ENCODE measurements at regions not wholly inside any gene's neighbourhood (a gene's known extent, or its start where the extent isn't known, plus 50 kb on each side); places are given as distances from the start of the nearest gene placed in this dataset.
"Not testable (repeated sequence)": the region's sequence is repeated elsewhere in the genome, so short reads cannot be mapped to it uniquely, and the experiment has no call there.

DNA sequence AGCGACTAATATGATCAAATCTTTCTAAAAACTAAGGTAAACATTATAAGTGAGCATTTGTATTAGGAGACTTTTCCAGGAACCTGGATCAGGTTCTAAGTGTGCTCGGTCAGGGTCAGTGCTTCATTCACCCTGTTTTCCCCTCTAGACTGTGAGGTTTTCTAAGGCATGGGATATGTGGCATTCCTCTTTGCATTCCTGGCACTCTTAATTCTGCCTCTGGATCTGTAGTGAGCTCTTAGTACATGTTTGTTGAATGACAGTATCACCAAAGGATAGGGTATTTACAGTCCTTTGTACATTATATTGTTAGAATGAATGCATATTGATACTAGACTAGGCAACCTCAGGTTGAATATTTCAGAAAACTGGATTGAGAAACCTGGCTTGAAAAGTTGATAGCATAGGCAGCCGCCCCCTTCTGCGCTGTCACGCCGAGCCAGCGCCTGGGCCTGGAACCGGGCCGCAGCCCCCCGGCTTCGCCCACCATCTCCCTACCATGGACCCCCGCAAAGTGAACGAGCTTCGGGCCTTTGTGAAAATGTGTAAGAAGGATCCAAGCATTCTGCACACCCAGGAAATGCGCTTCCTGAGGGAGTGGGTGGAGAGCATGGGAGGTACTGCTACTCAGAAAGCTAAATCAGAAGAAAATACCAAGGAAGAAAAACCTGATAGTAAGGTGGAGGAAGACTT lies 156.5 kb downstream of the KCNRG start:
- H3K4me3 Mint-ChIP-seq: no peak overlapping the region
- CTCF ChIA-PET: no interaction called here

DNA sequence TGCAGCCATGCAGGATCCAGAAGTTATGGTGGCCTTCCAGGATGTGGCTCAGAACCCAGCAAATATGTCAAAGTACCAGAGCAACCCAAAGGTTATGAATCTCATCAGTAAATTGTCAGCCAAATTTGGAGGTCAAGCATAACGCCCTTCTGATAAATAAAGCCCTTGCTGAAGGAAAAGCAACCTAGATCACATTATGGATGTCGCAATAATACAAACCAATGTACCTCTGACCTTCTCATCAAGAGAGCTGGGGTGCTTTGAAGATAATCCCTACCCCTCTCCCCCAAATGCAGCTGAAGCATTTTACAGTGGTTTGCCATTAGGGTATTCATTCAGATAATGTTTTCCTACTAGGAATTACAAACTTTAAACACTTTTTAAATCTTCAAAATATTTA lies 157.8 kb downstream of the KCNRG start:
- H3K36me3 Mint-ChIP-seq (ENCODE audit: low read depth); DNase-seq; H3K27me3 Mint-ChIP-seq; ATAC-seq; CTCF ChIA-PET; H3K27ac Mint-ChIP-seq; H3K4me1 Mint-ChIP-seq (ENCODE audit: low read depth); intact Hi-C loops (cut with micrococcal nuclease); POLR2A ChIA-PET; H3K9me3 Mint-ChIP-seq; H3K4me3 Mint-ChIP-seq: not testable (repeated sequence)

More for the DNA sequence above, 156.5 kb downstream of the KCNRG start:
- POLR2A ChIA-PET: no interaction called here
- Mint-ChIP-seq H3K4me1 (ENCODE audit: low read depth) (peaks cover 9% of the 10 kb centered on the region), H3K36me3 (ENCODE audit: low read depth) (no peaks in the 10 kb centered on the region), H3K9me3 (no peaks in the 10 kb centered on the region), H3K27ac (no peak overlapping the region), H3K27me3 (peaks cover 1% of the 10 kb centered on the region)
- no peak for ATAC-seq
- intact Hi-C loops (cut with micrococcal nuclease): no loop called here
- no peak for DNase-seq
- TF ChIP-seq, protein P1, sequence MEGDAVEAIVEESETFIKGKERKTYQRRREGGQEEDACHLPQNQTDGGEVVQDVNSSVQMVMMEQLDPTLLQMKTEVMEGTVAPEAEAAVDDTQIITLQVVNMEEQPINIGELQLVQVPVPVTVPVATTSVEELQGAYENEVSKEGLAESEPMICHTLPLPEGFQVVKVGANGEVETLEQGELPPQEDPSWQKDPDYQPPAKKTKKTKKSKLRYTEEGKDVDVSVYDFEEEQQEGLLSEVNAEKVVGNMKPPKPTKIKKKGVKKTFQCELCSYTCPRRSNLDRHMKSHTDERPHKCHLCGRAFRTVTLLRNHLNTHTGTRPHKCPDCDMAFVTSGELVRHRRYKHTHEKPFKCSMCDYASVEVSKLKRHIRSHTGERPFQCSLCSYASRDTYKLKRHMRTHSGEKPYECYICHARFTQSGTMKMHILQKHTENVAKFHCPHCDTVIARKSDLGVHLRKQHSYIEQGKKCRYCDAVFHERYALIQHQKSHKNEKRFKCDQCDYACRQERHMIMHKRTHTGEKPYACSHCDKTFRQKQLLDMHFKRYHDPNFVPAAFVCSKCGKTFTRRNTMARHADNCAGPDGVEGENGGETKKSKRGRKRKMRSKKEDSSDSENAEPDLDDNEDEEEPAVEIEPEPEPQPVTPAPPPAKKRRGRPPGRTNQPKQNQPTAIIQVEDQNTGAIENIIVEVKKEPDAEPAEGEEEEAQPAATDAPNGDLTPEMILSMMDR (IDR thresholded peaks at IDR 0.05): no peak

DNA sequence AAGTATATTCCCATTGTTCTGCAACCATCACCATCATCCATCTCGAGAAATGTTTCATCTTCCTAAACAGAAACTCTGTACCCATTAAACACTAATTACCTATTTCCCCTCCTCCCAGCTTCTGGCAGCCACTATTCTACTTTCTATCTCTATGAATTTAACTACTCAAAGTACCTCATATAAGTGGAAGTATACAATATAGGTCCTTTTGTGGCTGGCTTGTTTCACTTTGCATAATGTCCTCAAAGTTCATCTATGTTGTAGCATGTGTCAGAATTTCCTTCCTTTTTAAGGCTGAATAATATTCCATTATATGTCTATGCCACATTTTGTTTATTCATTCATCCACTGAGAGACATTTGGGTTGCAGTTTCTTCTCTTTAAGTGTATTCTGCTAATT lies 159.4 kb downstream of the KCNRG start:
- intact Hi-C loops (cut with micrococcal nuclease): no loop called here
- H3K4me3 Mint-ChIP-seq: no peak overlapping the region
- ATAC-seq (no peak), DNase-seq (no peak)
- H3K4me1 Mint-ChIP-seq (ENCODE audit: low read depth): no peaks in the 10 kb centered on the region
- TF ChIP-seq, protein P1 (IDR thresholded peaks at IDR 0.05): no peak
- no peaks in the 10 kb centered on the region for H3K27me3 Mint-ChIP-seq
- ChIA-PET CTCF (no interaction called here), POLR2A (no interaction called here)
- no peak overlapping the region for H3K27ac Mint-ChIP-seq
- H3K9me3 Mint-ChIP-seq: no peaks in the 10 kb centered on the region
- no peaks in the 10 kb centered on the region for H3K36me3 Mint-ChIP-seq (ENCODE audit: low read depth)

DNA sequence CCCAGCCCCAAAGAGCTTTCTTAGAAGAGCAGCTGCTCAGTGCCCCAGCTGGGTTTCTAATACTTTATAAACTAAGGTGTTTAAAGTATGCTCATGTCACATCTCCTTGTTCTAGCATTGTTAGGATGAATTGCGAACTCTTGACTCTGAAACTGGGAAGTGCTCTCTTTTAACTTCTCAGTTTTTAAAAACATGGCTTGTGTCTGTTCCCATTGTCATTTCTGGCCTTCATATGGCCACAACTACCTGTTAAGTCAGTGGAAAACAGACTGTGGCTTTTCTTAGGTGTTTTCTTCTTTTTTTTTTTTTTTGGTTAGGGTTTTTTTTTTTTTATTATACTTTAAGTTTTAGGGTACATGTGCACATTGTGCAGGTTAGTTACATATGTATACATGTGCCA lies 164.7 kb downstream of the KCNRG start:
- no peaks in the 10 kb centered on the region for H3K9me3 Mint-ChIP-seq
- no peaks in the 10 kb centered on the region for H3K27me3 Mint-ChIP-seq
- ATAC-seq (no peak), DNase-seq (no peak)
- no peak overlapping the region for H3K27ac Mint-ChIP-seq
- no peaks in the 10 kb centered on the region for H3K36me3 Mint-ChIP-seq (ENCODE audit: low read depth)
- intact Hi-C loops (cut with micrococcal nuclease): no loop called here
- TF ChIP-seq, protein P1 (IDR thresholded peaks at IDR 0.05): no peak
- CTCF ChIA-PET: no interaction called here
- no peaks in the 10 kb centered on the region for H3K4me1 Mint-ChIP-seq (ENCODE audit: low read depth)
- H3K4me3 Mint-ChIP-seq: no peak overlapping the region
- POLR2A ChIA-PET: no interaction called here

DNA sequence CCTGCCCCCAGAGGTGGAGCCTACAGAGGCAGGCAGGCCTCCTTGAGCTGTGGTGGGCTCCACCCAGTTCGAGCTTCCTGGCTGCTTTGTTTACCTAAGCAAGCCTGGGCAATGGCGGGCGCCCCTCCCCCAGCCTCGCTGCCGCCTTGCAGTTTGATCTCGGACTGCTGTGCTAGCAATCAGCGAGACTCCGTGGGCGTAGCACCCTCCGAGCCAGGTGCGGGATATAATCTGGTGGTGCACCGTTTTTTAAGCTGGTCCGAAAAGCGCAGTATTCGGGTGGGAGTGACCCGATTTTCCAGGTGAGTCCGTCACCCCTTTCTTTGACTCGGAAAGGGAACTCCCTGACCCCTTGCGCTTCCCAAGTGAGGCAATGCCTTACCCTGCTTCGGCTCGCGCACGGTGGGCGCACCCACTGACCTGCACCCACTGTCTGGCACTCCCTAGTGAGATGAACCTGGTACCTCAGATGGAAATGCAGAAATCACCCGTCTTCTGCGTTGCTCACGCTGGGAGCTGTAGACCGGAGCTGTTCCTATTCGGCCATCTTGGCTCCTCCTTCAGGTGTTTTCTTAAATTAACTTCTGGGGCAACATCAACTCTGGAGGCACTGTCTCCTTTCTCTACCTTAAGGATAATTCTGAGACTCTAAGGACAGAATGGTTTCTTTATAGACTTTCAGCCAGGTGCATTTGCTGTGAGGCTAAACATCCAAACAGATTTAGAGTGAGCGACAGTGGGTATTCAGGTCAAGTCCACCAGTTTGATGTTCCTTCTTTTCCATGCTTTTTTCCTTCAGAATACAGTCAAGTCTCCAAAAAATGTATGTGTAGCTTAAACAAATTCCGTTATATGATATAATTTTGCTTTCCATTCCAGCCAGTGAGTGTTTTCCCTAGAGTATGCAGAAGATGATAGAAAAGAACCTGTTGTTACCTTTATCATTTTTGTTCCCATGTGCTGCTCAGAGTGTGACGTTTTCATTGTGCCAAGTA lies 170.8 kb downstream of the KCNRG start:
- ATAC-seq; intact Hi-C loops (cut with micrococcal nuclease); H3K36me3 Mint-ChIP-seq (ENCODE audit: low read depth); H3K9me3 Mint-ChIP-seq; H3K27ac Mint-ChIP-seq; CTCF ChIA-PET; H3K27me3 Mint-ChIP-seq; DNase-seq; H3K4me1 Mint-ChIP-seq (ENCODE audit: low read depth): not testable (repeated sequence)
- POLR2A ChIA-PET: interaction anchor here (0.6 kb wide), 1 partner anchor 98 kb away, joined by 3 read pairs; no protein-coding TSS in a partner anchor
- peak overlapping the region; percentile 38 for H3K4me3 Mint-ChIP-seq
